HG02840 (cell line): ENCODE measurements at regions not wholly inside any gene's neighbourhood (a gene's known extent, or its start where the extent isn't known, plus 50 kb on each side); places are given as distances from the start of the nearest gene placed in this dataset.

Source experiments
- ATAC-seq: cut with Tn5 transposase; IDR thresholded peaks from one replicate; pipeline ENCODE4 v1.9.1; 2021; ENCODE audit warnings: mild to moderate bottlenecking, moderate library complexity, moderate number of reproducible peaks; ENCODE audit not compliant: unreplicated experiment, low FRiP score

GRCh38 chr1:228867108-228867950 lies 132.1 kb downstream of the RHOU start:
- no peak for ATAC-seq

GRCh38 chr1:228867951-228868730 lies 132.9 kb downstream of the RHOU start:
- ATAC-seq: no peak

GRCh38 chr1:228868731-228869024 lies 133.4 kb downstream of the RHOU start:
- no peak for ATAC-seq

DNA sequence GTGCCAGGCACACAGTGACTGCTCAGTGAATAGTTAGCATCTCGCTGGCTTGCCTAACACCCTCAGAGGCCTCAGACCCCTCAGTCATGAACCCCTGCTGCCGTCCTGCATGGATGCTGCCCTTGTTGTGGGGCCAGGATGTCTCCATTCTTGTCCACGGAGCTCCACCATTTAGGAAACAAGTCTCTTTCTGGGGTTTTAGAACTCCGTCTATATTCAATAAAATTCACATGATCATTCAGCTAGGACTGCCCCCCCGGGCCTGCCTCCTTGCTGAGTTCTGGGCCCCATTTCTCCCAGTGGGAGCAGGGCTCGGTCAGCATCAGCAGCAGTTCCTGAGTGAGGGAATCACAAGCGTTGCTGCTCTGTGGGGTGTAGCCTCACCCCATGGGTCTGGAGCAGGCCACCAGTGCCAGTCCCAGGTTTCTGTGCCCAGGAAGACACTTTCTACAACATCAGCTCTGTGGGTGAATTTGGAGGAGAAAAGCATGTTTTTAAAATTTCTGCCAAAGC lies 134.1 kb downstream of the RHOU start:
- no peak for ATAC-seq

GRCh38 chr1:228870041-228870713 lies 134.9 kb downstream of the RHOU start:
- ATAC-seq: no peak

- ATAC-seq: no peak
Observed at GRCh38 chr1:228871314-228872061, 136.2 kb downstream of the RHOU start.

GRCh38 chr1:228872080-228872479 lies 136.8 kb downstream of the RHOU start:
- no peak for ATAC-seq

- ATAC-seq: no peak
Observed at GRCh38 chr1:228873709-228874108, 138.4 kb downstream of the RHOU start.

GRCh38 chr1:228875741-228876140 lies 140.5 kb downstream of the RHOU start:
- ATAC-seq: no peak

DNA sequence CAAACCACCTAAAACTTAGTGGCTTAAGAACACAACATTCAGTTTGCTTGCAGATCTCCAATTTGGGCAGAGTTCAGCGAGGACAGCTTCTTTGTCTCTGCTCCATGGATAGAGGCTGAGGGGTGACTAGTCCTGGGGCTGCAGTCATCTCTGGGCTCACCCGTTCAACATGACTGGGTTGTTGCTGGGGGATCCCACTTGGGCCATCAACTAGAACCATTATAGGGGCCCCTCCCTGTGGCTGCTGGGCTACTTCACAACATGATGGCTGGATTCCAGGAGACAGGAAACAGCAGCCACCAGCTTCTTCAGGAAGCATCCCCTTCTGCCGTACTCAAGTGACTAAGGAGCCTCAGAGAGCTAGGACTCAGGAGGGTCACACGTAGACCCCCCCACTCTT lies 140.9 kb downstream of the RHOU start:
- no peak for ATAC-seq

DNA sequence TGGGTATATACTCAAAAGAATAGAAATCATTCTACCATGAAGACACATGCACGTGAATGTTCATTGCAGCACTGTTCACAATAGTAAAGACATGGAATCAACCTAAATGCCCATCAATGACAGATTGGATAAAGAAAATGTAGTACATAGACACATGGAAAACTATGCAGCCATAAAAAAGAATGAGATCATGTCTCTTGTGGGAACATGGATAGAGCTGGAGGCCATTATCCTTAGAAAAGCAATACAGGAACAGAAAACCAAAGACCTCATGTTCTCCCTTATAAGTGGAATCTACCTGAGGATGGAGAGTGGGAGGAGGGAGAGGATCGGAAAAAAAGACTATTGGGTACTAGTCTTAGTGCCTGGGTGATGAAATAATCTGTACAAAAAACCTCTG lies 143.9 kb downstream of the RHOU start:
- no peak for ATAC-seq

DNA sequence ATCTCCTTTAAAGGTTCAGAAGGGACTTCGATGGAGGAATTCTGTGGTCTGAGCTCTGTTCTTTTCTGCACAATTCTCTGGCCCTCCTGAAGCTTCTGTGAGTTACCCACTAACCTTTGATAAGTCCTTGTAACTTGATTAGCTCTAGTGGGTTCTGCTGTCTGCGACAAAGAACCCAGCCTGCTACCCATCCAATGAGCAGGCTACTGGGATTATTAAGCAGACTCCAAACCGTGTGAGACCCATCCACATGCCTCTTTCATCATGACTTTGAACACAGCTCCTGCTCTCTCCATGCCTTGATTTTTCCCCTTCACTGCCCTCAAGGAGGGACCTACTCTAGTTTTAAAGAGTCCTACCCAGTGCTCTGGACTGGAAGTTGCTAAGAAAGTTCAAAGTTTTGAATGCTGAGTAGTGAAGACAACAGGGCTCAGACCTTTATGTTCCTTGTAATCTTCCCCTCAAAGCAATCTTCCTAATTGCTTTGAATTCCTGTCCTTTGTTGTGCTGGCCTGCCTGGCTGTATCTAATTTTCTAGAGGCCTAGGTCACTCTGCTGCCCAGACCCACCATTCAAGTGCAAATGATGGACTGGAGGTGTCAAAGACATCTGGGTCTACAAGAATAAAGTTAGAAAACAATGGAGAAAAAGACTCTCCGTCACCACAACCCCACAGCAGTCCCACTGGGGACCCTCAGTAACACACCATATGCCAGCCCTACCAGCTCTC lies 146.9 kb downstream of the RHOU start:
- no peak for ATAC-seq

DNA sequence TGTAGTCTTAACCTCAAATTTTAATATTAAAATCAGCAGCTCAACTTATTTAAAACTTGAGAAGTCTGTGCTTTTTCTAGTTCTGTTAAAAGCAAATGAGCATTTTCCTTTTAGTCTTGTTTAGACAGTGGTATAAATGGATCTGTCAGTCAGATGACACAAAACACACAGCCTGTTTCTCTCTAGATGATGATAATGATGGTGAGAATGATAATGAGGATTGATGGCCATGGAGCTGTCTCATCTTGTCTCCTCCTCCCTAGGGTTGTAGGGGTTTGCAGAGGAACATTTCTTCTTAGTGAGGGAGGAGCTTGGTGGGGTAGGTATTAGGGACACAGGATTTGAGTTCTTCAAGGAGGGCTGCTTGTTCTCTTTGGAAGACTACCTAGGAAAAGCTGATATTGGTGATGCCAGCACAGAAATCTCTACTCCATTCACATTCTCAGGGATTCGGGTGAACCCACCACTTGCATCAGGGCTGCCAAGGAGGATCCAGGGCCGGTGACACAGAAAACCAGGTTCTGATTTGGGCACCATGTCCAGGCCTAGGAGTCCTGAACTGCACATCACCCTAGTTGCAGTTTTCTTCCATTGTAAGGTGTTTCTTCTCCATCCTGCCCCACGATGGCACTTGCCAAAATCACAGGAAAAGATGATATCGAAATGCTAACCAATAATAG lies 147.6 kb downstream of the RHOU start:
- no peak for ATAC-seq

GRCh38 chr1:228883535-228883934 lies 148.3 kb downstream of the RHOU start:
- ATAC-seq: no peak

DNA sequence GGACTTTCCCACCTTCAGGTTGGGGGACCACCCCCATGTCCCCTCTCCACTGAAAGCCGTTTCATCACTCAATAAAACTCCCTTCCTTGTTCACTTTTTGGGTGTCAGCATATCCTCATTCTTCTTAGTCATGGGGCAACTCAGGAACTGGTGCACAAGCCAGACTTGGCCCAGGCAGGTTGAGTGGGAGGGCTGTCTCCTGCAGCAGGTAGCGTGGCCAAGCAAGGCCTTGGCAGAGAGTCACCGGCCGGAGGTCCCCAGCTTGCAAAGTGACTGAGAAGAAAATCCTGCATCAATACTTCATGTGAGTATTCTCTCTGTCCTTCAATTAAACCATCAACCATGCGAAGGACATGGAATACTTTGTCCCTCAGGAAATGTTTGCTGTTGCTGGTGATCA lies 148.9 kb downstream of the RHOU start:
- no peak for ATAC-seq

DNA sequence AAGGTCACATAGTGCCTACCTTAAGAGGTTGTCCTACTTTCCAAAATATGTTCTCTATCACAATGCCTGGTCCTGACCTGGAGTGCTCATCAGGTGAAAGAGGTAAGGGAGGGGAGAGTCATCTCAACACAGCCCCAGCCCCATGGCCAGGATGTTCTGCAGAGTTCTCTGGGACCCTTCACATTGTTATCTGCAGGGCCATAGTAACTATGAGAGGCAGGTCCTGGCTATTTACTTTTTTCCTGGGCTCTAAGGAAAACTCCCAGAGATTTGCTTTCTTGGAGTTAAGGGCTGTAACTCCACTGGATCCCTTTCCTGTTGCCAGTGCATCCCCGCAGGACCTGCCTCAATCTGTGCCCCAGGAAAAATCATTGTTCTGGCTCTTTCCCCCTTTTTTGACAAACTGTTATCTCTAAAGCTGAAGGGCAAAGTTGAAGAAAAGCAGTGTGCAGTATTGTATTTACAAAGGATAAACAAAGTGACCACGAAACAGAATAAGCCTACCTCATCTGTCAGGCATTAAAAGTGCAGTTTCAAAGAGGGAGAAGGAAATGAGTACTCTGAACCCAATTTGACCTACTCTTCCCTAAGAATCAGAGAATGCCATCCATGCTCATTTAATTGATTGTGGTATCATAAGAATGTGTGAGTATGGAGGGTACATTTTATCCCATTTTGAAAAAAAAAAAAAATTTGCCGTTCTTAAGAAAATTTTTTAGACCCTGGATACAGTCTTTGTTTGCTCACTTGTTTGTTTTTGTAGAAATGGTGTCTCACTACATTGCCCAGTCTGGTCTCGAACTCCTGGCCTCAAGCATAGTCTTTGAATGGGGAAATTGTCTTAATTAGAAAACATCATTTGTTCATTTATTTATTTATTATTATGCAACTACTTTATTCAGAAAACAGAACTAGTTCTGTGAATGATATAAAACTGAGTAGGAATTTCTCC lies 149.6 kb downstream of the RHOU start:
- no peak for ATAC-seq

DNA sequence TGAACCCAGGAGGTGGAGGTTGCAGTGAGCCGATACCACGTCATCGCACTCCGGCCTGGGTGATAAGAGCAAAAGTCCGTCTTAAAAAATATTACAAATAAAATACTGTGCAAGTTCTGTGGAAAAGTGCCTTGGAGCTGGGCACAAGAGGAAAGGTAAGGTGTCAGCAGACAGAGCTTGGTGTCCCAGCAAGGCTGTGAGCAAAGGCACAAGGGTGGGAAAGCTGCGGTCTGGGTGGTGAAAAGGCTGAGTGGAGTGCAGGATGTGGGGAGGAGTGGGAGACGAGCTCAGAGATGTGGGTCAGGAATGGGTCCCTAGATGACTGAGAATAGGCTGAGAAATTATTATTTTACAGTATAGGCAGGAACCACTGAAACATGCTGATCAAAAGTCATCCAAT lies 150.6 kb downstream of the RHOU start:
- ATAC-seq: no peak

- no peak for ATAC-seq
Observed at GRCh38 chr1:228887101-228887500, 151.8 kb downstream of the RHOU start.
